ENCODE measurements at regions not wholly inside any gene's neighbourhood (a gene's known extent, or its start where the extent isn't known, plus 50 kb on each side); places are given as distances from the start of the nearest gene placed in this dataset.

DNA sequence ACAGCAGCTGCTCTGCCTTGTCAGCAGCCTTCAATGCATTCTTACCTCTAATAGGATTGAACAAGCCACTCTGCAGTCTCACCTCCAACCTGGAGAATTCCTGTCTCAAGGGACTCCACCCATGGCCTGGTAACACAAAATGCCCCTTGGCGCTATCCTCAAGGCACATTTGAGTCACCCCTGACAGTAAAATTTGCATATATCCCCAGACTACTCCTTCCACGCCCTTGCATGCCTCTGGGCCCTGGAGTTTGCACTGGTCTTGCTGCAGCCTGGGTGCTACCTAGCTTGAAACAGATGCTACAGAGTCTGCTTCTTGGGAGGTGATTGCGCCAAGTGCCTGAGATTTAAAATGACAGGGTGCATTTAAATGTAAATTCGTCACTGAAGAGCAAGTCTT is 391.4 kb upstream of the MAF start:
- no peaks in the 10 kb centered on the region for H3K9me3 ChIP-seq (ENCODE audit: control extremely low read depth in 1 of 3, control insufficient read depth in 2 of 3, insufficient read depth in 1 of 3, low read length in 2 of 3)
- WGBS (ENCODE audit: insufficient coverage) = 82% methylated on average over 2 of the region's 4 CpGs
- H3K79me2 ChIP-seq (ENCODE audit: control insufficient read depth, insufficient read depth, low read length) = no peaks in the 10 kb centered on the region
- H3K4me2 ChIP-seq (replicated peaks; ENCODE audit: low read depth, low read length, poor library complexity, severe bottlenecking) = no peak overlapping the region
- TF ChIP-seq EZH2 (IDR thresholded peaks at IDR 0.05; ENCODE audit: borderline replicate concordance, insufficient read depth, low read depth, low read length, poor library complexity, severe bottlenecking) = no peak
- TF ChIP-seq, protein P1, sequence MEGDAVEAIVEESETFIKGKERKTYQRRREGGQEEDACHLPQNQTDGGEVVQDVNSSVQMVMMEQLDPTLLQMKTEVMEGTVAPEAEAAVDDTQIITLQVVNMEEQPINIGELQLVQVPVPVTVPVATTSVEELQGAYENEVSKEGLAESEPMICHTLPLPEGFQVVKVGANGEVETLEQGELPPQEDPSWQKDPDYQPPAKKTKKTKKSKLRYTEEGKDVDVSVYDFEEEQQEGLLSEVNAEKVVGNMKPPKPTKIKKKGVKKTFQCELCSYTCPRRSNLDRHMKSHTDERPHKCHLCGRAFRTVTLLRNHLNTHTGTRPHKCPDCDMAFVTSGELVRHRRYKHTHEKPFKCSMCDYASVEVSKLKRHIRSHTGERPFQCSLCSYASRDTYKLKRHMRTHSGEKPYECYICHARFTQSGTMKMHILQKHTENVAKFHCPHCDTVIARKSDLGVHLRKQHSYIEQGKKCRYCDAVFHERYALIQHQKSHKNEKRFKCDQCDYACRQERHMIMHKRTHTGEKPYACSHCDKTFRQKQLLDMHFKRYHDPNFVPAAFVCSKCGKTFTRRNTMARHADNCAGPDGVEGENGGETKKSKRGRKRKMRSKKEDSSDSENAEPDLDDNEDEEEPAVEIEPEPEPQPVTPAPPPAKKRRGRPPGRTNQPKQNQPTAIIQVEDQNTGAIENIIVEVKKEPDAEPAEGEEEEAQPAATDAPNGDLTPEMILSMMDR (IDR thresholded peaks at IDR 0.05) = no peak
- no peaks in the 10 kb centered on the region for H3K9me3 Mint-ChIP-seq (ENCODE audit: insufficient read depth)
- H3K9ac ChIP-seq (ENCODE audit: low read length) = no peak overlapping the region
- H3K4me1 ChIP-seq (ENCODE audit: control insufficient read depth in 2 of 2, insufficient read depth in 2 of 2, low read length in 2 of 2) = no peaks in the 10 kb centered on the region
- H3K27me3 Mint-ChIP-seq = peaks cover 8% of the 10 kb centered on the region
- no peaks in the 10 kb centered on the region for H3K27me3 ChIP-seq (replicated peaks in 1 of 4; ENCODE audit: control extremely low read depth in 1 of 4, control insufficient read depth in 3 of 4, insufficient read depth in 4 of 4, low read length in 3 of 4)
- no peak overlapping the region for H3K27ac Mint-ChIP-seq
- POLR2A ChIA-PET = no interaction called here
- H3K4me3 ChIP-seq (ENCODE audit: control extremely low read depth in 1 of 5, extremely low read depth in 1 of 5, insufficient read depth in 1 of 5, low read depth in 2 of 5, low read length in 4 of 5) = no peak overlapping the region
- H2AFZ ChIP-seq (ENCODE audit: insufficient read depth, low read depth, low read length, poor library complexity, severe bottlenecking) = no peak overlapping the region
- intact Hi-C loops (cut with micrococcal nuclease) = no loop called here
- H4K20me1 ChIP-seq (ENCODE audit: control insufficient read depth, insufficient read depth, low read length, poor library complexity, severe bottlenecking) = no peaks in the 10 kb centered on the region
- no peaks in the 10 kb centered on the region for H3K4me1 Mint-ChIP-seq
- DNase-seq = no peak
- no peak for ATAC-seq (ENCODE audit: low read depth)
- H3K27ac ChIP-seq (ENCODE audit: low read length in 2 of 2) = no peak overlapping the region
- no peaks in the 10 kb centered on the region for H3K36me3 ChIP-seq (replicated peaks in 1 of 2; ENCODE audit: control extremely low read depth in 1 of 2, control insufficient read depth in 1 of 2, extremely low read depth in 1 of 2, insufficient read depth in 2 of 2, low read length in 1 of 2)
- no peak overlapping the region for H3K4me3 Mint-ChIP-seq
- CTCF ChIA-PET = no interaction called here

DNA sequence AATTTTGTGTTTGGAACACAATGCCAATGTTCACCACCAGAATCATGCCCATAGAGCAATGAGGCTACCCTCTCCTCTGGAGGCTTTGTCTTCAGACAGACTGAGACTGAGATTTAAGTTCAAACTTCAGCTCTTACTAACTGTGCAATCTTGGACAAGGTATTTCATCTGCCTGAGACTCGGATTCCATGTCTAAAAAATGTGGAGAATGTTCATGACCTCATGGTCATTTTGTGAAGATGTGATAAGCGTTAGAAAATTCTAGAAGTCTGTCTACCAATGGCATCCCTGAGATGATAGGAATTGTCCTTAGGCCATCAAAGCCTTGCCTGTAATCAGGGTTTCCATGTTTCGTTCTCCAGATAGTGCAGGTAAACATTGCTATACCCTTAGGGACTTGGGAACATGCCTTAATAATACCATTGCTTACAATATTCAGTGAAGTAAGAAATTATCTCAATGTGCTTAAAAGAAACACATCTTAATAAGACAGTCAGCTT is 388.2 kb upstream of the MAF start:
- no peak overlapping the region for H3K4me3 ChIP-seq (ENCODE audit: control extremely low read depth in 1 of 5, extremely low read depth in 1 of 5, insufficient read depth in 1 of 5, low read depth in 2 of 5, low read length in 4 of 5)
- H3K27me3 Mint-ChIP-seq = peaks cover 8% of the 10 kb centered on the region
- no peak overlapping the region for H2AFZ ChIP-seq (ENCODE audit: insufficient read depth, low read depth, low read length, poor library complexity, severe bottlenecking)
- H3K36me3 ChIP-seq (replicated peaks in 1 of 2; ENCODE audit: control extremely low read depth in 1 of 2, control insufficient read depth in 1 of 2, extremely low read depth in 1 of 2, insufficient read depth in 2 of 2, low read length in 1 of 2) = no peaks in the 10 kb centered on the region
- no peak overlapping the region for H3K4me3 Mint-ChIP-seq
- H3K9me3 ChIP-seq (ENCODE audit: control extremely low read depth in 1 of 3, control insufficient read depth in 2 of 3, insufficient read depth in 1 of 3, low read length in 2 of 3) = no peaks in the 10 kb centered on the region
- ChIA-PET POLR2A (no interaction called here), CTCF (no interaction called here)
- DNase-seq (no peak), ATAC-seq (ENCODE audit: low read depth) (no peak)
- H3K4me1 ChIP-seq (ENCODE audit: control insufficient read depth in 2 of 2, insufficient read depth in 2 of 2, low read length in 2 of 2) = no peaks in the 10 kb centered on the region
- TF ChIP-seq, protein P1 (IDR thresholded peaks at IDR 0.05) = no peak
- TF ChIP-seq EZH2 (IDR thresholded peaks at IDR 0.05; ENCODE audit: borderline replicate concordance, insufficient read depth, low read depth, low read length, poor library complexity, severe bottlenecking) = no peak
- no peak overlapping the region for H3K27ac ChIP-seq (ENCODE audit: low read length in 2 of 2)
- no peaks in the 10 kb centered on the region for H3K4me1 Mint-ChIP-seq
- no peak overlapping the region for H3K9ac ChIP-seq (ENCODE audit: low read length)
- H3K79me2 ChIP-seq (ENCODE audit: control insufficient read depth, insufficient read depth, low read length) = no peaks in the 10 kb centered on the region
- H3K4me2 ChIP-seq (replicated peaks; ENCODE audit: low read depth, low read length, poor library complexity, severe bottlenecking) = no peak overlapping the region
- no peak overlapping the region for H3K27ac Mint-ChIP-seq
- no peaks in the 10 kb centered on the region for H3K9me3 Mint-ChIP-seq (ENCODE audit: insufficient read depth)
- H3K27me3 ChIP-seq (replicated peaks in 1 of 4; ENCODE audit: control extremely low read depth in 1 of 4, control insufficient read depth in 3 of 4, insufficient read depth in 4 of 4, low read length in 3 of 4) = no peaks in the 10 kb centered on the region
- H4K20me1 ChIP-seq (ENCODE audit: control insufficient read depth, insufficient read depth, low read length, poor library complexity, severe bottlenecking) = no peaks in the 10 kb centered on the region
- intact Hi-C loops (cut with micrococcal nuclease) = no loop called here
- WGBS (ENCODE audit: insufficient coverage) = 69% methylated on average over 2 of the region's 3 CpGs
